GM18951 (cell line): ENCODE measurements at regions not wholly inside any gene's neighbourhood (a gene's known extent, or its start where the extent isn't known, plus 50 kb on each side); places are given as distances from the start of the nearest gene placed in this dataset.

ENCODE experiments used
- POLR2A ChIP-seq: IDR thresholded peaks from 4 replicates; pipeline ENCODE4 v1.6.1; 2011; ENCODE audit warnings: mild to moderate bottlenecking; ENCODE audit not compliant: insufficient read length, insufficient read depth; ENCODE audit errors: extremely low read depth
- in situ Hi-C: fragments of 300-500 bp; cut with MboI; formaldehyde crosslinking; loops from one replicate; pipeline ENCODE4 v1.12.0; 2022; ENCODE audit warnings: low sequenced_read_pairs, mixed read lengths, inconsistent platforms; ENCODE audit not compliant: unreplicated experiment

DNA sequence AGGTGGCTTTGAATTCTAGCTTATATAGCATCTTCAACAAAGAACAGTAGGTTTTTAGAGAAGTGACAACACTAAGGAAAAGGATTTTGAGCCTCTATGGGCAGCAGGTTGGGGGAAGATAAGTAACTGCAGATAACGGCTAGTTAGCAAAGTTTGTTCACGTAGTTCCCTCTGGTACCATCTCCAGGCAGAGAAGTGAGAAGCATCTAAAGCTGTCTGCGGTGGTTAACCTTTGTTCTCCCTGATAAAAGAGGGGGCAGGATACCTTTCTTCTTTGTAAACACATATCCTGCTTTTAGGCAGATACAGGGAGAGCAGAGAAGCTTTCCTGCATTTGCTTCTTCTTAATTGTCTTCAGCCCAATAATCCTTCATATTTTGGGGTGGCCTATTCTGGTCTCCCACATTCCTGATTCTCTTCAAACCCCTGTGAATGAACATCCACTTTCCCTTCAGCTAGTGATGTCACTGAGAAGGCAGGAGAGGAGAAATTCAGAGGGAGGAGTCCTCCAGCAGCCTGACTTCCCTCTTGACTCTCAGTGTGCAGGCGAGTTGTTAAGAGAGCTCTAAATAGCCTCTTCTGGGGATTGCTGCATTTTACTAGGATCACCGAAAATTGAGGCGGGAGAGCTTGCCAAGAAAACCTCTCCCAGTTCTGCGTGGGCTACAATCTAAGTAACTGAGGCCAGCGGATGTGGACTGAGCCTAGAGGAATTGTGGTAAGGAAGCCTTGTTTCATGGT lies 393.7 kb upstream of the C2CD4B start:
- no peak for TF ChIP-seq POLR2A
- in situ Hi-C loops: no loop called here

DNA sequence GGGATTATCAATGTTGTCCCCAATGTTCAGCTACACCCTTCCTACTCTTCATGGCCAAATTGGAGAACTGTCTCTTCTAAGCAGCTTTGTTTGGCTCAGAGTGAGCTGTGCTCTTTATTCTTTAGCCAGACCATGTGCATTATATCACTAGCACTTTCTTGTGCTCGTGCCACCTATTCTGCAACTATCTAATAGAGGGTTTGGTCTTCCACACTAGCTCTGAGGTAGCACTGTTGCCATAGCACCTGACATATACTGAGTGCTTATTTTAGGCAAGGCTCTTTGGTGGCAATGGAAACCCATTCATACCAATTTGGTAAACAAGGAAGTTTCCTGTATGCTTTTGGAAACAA lies 394.3 kb upstream of the C2CD4B start:
- in situ Hi-C loops: no loop called here
- no peak for TF ChIP-seq POLR2A

DNA sequence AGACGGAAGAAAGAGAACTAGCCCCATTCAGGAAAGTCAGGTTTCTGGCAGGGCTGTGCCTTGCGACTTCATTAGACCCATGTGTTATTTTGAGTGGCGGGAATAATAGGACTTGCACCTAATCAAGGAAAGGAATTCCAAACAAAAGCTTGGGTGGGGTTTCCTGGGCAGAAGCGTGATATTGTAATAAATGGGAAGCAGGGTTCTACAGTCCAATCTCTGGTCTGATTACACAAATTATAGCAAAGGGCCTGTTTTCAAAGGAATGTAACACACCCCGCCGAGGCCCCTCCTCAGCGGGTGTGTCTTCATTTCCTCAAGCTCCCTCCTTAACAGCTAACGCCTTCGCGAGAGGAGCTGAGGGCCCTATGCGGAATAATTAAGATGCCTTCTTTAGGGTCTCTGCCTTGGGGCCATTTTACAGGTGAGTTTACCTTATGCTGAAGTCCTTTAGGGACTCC lies 396.0 kb upstream of the C2CD4B start:
- TF ChIP-seq POLR2A: no peak
- in situ Hi-C loops: no loop called here

DNA sequence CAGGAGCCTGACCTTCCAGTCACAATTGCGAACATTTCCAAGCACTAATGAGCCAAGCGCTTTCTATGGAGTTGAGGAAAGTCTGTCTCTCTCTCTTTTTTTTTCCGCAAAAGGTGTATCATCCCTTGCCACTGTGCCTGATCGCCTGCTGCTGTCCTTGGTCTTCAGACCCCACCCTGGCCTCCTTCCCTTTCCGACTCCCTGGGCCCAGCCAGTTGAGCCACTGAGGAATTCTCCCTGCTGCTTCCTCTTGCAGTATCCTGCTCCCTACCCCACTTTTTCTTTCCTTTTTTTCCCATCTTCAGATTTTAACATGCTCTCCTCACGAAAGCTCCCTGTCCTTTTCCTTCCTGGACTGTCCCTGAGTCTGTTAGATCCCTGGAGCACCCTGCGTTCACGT lies 396.5 kb upstream of the C2CD4B start:
- in situ Hi-C loops: no loop called here
- no peak for TF ChIP-seq POLR2A

DNA sequence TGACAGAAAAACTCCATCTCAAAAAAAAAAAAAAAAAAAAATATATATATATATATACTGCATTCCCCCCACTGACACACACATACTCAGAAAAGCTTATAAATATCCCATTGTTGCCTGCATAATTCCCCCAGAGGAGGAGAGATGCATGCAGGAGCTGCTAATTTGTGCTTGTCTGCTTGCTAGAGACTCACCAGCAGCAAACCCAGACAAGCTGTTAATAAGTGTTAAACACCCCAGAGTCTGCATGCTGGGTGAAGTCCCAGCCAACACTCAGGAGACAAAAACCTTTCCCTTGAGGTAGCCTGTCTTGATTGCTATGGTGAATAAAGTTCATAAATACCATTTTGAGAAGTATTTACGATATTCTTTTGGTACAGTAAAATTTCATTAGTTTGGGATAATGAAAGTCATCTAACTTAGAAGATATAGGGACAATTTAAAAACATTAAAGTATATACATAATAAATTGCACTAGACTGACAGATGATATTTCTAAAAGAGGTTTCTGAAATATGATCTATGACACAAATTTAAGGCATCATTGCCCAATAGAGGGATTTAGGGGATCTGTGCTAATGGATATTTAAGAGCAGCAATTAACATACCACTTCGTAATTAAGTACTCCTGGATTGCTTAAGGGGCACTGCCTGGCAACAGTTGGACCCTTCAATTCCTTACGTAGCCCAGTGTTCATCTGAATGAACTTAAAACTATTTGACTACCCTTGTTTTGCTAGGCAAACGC lies 400.0 kb upstream of the C2CD4B start:
- TF ChIP-seq POLR2A: no peak
- in situ Hi-C loops: no loop called here

DNA sequence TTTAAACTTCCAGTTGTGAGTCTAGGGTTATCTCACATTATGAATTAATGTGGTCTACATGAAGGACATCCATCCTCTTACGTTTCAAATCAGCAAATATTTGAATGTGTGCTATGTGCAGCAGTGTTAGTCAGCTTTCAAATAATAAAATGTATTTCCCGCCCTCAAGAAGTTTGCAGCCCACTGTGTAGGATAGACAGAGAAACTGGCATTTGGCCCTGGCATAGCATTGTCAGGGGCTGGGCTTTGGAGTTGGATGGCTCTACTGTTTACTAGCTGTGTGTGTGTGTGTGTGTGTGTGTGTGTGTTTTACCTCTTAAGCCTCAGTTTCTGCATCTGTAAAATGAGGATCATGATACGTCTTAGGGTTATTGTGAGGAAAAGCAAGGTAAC lies 400.5 kb upstream of the C2CD4B start:
- no peak for TF ChIP-seq POLR2A
- in situ Hi-C loops: no loop called here

DNA sequence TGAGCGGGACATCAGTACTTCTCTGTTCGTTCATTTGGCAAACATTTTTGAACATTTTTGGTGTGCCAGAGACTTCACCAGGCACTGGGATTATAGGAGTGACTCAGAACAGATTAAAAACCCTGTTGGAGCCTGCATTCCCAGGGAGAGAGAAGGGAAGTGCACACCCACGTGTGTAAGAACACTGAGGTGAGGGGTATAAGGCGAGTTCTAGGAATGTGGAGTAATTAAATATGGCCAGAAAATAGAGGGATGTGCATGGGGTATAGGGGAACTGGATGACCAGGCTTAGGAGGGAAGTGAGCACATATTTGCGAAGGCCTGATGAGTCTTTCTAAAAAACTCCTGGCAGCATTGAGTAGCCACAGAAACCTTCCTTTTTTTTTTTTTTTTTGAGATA lies 401.2 kb upstream of the C2CD4B start:
- no peak for TF ChIP-seq POLR2A
- in situ Hi-C loops: no loop called here

DNA sequence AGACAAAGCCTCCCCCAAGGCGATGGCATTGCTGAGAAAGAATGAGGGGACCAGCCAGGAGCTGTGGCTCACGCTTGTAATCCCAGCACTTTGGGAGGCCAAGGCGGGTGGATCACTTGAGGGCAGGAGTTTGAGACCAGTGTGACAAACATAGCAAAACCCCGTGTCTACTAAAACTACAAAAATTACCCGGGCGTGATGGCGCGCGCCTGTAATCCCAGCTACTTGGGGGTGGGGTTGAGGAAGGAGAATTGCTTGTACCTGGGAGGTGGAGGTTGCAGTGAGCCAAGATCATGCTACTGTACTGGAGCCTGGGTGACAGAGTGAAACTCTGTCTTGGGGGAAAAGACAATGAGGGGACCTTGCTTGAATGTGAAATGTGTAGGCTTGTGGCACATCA lies 402.4 kb upstream of the C2CD4B start:
- no peak for TF ChIP-seq POLR2A
- in situ Hi-C loops: no loop called here

DNA sequence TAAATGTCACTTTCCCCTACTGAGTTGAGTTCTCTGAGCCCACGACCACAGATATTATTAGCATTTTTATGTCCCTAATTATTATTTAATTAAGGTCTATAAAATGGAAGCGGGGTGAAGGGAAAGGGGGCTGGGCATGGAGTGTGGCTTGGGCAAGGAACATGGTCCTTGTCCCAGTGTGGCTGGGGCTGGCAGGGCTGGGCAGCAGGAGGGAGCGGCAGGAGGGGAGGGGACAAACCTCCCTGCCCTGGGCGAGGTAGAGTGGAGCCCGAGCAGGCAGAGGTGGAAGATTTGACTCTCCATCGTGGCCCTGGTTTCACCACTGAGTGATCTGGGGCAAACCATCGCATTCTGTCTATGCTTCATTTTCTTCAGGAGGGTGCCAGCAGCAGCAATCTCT lies 402.9 kb upstream of the C2CD4B start:
- in situ Hi-C loops: no loop called here
- no peak for TF ChIP-seq POLR2A

DNA sequence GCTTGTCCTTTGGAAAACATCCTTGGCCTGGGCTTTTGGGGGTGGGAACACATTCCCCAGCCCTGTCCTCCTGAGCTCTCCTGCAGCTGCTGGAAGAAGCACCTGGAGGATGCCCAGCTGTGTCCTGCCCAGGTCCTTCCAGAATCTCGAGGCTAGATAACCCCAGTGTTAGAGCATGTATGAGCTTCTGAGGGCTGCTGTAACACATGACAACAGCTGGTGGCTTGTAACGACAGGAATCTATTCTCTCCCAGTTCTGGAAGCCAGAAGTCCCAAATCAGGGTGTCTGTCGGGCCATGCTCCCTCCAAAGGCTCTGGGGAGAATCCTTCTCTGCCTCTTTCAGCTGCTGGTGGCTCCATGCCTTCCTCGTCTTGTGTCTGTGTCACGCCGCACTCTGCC lies 403.6 kb upstream of the C2CD4B start:
- in situ Hi-C loops: no loop called here
- TF ChIP-seq POLR2A: no peak

DNA sequence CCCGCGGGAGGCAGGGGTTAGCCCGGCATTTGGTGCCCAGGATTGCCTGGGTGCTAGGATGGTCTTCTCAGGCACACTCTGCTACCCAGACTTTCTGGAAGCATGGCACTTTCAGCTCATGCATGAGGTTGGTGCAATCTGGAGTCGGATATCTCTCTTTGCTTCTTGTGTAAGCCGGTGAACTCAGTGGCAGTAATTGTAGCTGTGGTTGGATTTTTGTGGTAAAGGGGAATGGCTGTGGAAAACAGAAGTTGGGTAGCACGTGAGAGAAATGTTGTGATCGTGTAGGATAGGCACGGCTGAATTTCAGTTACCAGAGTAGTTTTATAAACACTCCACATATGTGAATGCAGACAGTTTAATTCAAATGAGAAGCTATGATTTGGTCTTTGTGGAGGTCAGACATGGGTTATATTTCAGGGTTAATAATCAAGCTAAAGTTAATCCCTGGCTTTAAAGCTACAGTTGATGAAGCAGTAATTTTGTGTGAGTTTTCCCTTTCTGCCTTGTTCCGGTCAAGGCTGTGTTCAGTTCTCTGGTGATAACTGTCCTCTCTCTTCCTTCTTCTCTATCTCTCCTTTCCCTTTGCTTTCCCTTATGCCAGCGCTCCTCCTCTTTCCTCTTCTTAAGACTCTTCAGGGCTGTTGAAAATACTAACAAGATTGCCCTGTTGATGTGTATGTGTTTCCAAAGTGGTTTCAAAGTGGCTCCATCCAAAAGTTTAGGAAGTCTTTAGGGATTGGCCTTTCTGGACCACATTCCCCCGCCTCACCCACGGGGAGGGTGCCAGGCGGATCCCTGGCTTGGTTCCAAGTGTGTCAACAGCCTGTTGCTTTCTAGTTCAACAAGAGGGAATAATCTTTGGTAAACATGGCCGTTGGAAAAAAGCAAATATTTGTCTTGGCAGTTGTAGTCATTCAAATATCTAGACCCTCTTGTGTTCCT lies 404.6 kb upstream of the C2CD4B start:
- TF ChIP-seq POLR2A: no peak
- in situ Hi-C loops: no loop called here

DNA sequence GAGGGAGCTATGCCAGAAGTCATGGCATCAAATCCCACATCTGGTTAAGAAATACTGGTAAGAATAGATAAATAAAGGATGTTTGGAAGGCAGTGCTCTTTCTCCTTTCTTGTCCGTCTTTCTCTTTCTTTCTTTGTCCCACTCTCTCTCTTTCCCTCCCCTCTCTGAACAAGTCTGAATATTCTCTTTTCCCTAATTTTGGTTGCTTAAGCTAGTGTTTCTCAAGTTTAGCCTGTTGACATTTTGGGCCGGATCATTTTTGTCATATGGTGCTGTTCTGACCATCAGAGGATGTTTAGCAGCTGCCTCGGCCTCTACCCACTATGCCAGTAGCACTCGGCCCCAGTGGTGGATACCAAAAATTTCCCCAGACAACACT lies 405.3 kb upstream of the C2CD4B start:
- TF ChIP-seq POLR2A: no peak
- in situ Hi-C loops: no loop called here

DNA sequence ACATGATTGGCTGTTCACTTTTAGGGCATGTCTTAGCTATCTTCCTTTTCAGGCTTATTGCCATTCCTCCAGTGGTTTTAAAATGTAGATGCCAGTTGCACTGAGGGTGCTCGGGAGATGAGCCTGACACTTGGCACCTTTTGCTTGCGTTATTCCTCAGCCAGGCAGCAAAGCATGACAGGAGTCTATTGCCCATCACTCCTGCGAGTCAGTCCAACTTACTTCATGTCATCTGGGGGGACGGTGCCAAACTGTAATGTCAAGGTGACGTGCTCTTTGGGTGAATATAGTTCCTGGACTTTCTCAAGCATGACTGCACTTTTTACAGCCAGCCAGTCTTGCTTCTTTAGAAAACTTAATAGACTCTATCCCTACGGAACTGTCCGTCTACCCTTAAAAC lies 406.0 kb upstream of the C2CD4B start:
- in situ Hi-C loops: no loop called here
- no peak for TF ChIP-seq POLR2A
